LNCAP (cell line): ENCODE measurements at regions not wholly inside any gene's neighbourhood (a gene's known extent, or its start where the extent isn't known, plus 50 kb on each side); places are given as distances from the start of the nearest gene placed in this dataset.

Experiments used
- CTCF ChIP-seq: fragments of 450-650 bp; IDR thresholded peaks from 2 replicates; pipeline ENCODE4 v1.5.1; 2017; ENCODE audit warnings: mild to moderate bottlenecking

- no peak for TF ChIP-seq CTCF
Measured at GRCh38 chr7:25946181-25946580, 205.8 kb upstream of the NFE2L3 start.

GRCh38 chr7:25947669-25948516 is 204.1 kb upstream of the NFE2L3 start:
- no peak for TF ChIP-seq CTCF

- TF ChIP-seq CTCF = no peak
Measured at GRCh38 chr7:25949736-25950487, 202.1 kb upstream of the NFE2L3 start.

DNA sequence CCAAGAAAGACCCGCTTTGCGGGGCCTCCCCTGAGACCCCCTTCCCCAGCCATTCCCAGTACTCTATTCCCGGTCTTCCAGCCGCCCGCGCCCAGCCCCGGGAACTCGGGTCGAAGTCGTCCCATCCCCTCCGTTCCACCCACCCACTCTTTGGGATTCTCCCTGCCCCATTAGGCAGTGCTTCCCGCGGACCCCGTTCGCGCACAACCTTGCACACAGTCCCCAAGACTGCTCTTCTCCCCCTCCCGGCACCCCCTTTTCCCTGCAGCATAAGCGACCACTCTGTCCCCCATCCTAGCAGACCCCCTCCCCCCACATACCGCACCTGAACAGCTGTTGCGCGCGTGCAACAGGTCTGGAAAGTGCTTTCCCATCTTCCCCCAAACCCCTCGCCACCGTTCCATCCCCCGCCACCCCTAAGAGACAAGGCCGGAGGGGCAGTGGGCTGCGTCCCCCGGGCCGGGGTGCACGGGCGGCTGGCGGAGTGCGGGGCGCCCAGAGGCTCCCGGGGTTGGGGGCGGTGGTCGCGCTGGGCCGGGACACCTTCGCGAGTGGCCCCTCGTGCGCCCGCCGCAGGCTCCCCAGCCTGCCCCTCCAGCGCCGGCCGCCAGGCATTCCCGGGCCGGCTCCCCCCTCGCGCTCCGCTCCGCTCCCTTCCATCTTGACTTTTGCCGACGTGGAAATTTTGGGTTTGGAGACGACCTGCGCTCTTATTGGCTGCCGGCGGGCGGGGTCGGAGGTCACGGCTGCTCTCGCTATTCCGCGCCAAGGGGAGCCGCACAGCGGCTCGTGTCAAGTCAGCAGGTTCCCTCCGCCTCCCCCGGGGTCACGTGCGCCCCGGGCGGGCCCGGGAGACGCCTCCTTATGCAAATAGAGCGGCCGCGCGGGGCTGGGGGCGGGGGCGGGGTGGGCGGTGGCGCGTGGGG is 201.2 kb upstream of the NFE2L3 start:
- TF ChIP-seq CTCF = no peak

GRCh38 chr7:25951414-25952260 is 200.4 kb upstream of the NFE2L3 start:
- TF ChIP-seq CTCF = no peak

- no peak for TF ChIP-seq CTCF
Measured at GRCh38 chr7:25952261-25953057, 199.5 kb upstream of the NFE2L3 start.
